Stimulated activated CD4-positive, alpha-beta T cell treated with anti-CD3 and anti-CD28 coated beads, Interleukin-12 subunit alpha, Interleukin-12 subunit beta, amount 100 ng/mL, for 48 hours (primary cell): ENCODE measurements at regions not wholly inside any gene's neighbourhood (a gene's known extent, or its start where the extent isn't known, plus 50 kb on each side); places are given as distances from the start of the nearest gene placed in this dataset.
"Not testable (repeated sequence)": the region's sequence is repeated elsewhere in the genome, so short reads cannot be mapped to it uniquely, and the experiment has no call there.

Experiments
- DNase-seq, 3 donors: peaks; one replicate each; pipeline ENCODE4 v3.0.0-alpha.2; 2020; ENCODE audit warnings: low read depth in 2 of 3, low spot score in 1 of 3

- DNase-seq: no peak
These were observed 983.4 kb downstream of the CCSER2 start for GRCh38 chr10:85311613-85312337.

GRCh38 chr10:85315657-85316056, 987.3 kb downstream of the CCSER2 start:
- DNase-seq: no peak

- DNase-seq: no peak
These were observed 987.9 kb downstream of the CCSER2 start for GRCh38 chr10:85316276-85316675.

GRCh38 chr10:85317827-85318226, 989.4 kb downstream of the CCSER2 start:
- no peak for DNase-seq

- DNase-seq: no peak
These were observed 990.7 kb downstream of the CCSER2 start for GRCh38 chr10:85318809-85319807.

- no peak for DNase-seq
These were observed 991.4 kb downstream of the CCSER2 start for GRCh38 chr10:85319826-85320225.

- no peak for DNase-seq
These were observed 1005.2 kb downstream of the CCSER2 start for GRCh38 chr10:85333594-85333993.

GRCh38 chr10:85362401-85362800, 1004.2 kb downstream of the GRID1 start:
- no peak for DNase-seq

GRCh38 chr10:85377029-85377806, 989.4 kb downstream of the GRID1 start:
- DNase-seq: no peak

GRCh38 chr10:85379338-85379737, 987.3 kb downstream of the GRID1 start:
- DNase-seq: no peak

GRCh38 chr10:85400981-85401695, 965.5 kb downstream of the GRID1 start:
- DNase-seq: no peak

- DNase-seq: no peak
These were observed 964.1 kb downstream of the GRID1 start for GRCh38 chr10:85402541-85402940.

GRCh38 chr10:85407088-85407487, 959.5 kb downstream of the GRID1 start:
- no peak for DNase-seq

- no peak for DNase-seq
These were observed 958.2 kb downstream of the GRID1 start for GRCh38 chr10:85408388-85408787.

GRCh38 chr10:85410586-85410985, 956.0 kb downstream of the GRID1 start:
- DNase-seq: not testable (repeated sequence)

GRCh38 chr10:85413570-85413969, 953.0 kb downstream of the GRID1 start:
- no peak for DNase-seq

- DNase-seq: no peak
These were observed 945.9 kb downstream of the GRID1 start for GRCh38 chr10:85420501-85421191.

GRCh38 chr10:85421421-85421820, 945.2 kb downstream of the GRID1 start:
- DNase-seq: no peak

- no peak for DNase-seq
These were observed 937.5 kb downstream of the GRID1 start for GRCh38 chr10:85429126-85429525.

GRCh38 chr10:85430991-85431390, 935.6 kb downstream of the GRID1 start:
- no peak for DNase-seq
